ENCODE measurements at regions not wholly inside any gene's neighbourhood (a gene's known extent, or its start where the extent isn't known, plus 50 kb on each side); places are given as distances from the start of the nearest gene placed in this dataset.

DNA sequence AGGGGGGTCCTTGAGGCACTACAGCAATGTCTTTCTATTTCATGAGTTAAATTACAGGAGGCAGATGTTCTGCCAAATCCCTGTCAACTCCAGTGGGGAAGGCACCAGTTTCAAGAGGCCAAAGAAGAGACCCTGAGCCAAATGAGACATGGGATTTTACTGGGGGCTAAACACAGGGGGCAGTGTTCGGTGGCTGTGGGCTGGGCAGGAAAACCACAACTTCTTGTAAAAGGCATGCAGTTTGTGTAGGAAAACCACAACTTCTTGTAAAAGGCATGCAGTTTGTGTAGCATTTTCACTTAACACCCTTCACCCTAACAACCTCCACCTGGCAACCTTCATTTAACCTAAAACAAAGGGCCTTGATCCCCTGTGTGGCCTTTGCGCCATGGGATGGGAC, 61.0 kb downstream of the POLR2M start:
- DNase-seq (ENCODE audit: low read depth): no peak
- TF ChIP-seq, protein P1, sequence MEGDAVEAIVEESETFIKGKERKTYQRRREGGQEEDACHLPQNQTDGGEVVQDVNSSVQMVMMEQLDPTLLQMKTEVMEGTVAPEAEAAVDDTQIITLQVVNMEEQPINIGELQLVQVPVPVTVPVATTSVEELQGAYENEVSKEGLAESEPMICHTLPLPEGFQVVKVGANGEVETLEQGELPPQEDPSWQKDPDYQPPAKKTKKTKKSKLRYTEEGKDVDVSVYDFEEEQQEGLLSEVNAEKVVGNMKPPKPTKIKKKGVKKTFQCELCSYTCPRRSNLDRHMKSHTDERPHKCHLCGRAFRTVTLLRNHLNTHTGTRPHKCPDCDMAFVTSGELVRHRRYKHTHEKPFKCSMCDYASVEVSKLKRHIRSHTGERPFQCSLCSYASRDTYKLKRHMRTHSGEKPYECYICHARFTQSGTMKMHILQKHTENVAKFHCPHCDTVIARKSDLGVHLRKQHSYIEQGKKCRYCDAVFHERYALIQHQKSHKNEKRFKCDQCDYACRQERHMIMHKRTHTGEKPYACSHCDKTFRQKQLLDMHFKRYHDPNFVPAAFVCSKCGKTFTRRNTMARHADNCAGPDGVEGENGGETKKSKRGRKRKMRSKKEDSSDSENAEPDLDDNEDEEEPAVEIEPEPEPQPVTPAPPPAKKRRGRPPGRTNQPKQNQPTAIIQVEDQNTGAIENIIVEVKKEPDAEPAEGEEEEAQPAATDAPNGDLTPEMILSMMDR (conservative IDR thresholded peaks at IDR 0.05; ENCODE audit: low read depth, low read length): no peak
- no peak overlapping the region for H3K4me3 ChIP-seq (ENCODE audit: low read length)

DNA sequence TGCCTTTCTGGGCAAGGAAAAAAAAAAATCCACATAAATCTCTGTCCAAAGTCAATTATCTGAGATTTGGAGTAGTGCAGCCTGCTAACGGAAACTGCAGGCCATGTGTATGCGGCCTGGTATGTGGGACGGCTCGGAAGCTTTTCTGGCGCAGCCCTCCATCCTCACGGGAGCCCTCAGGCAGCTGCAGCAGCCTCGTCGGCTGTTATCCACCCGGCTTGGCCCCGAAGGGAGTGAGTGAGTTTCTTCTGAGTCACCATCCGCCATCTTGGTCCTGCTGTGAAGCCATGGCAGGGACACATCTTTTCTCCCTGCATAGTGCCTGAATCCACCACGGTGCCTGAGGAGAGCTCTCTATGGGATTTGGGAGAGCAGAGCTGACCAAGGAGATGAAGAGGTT, 62.8 kb downstream of the POLR2M start:
- TF ChIP-seq, protein P1 (conservative IDR thresholded peaks at IDR 0.05; ENCODE audit: low read depth, low read length): no peak
- H3K4me3 ChIP-seq (ENCODE audit: low read length): no peak overlapping the region
- DNase-seq (ENCODE audit: low read depth): no peak

DNA sequence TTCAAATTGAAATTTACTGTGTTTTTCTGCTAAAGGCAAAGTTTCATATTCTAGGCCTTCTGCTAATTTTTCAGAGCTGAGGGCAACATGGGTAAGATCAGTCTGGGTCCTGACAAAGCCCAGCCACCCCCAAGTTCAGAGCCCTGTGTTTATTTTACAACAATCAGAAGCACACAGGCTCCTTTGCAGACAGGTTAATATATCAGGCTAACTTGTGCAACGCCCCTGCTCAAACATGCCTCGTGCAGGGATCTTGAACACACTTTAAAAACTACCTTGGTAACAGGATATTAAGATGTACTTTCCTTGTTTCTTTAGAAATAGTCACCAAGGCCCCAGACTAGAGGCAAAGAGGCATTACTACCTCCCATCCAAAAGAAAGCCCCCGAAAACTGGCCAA, 64.0 kb downstream of the POLR2M start:
- DNase-seq (ENCODE audit: low read depth): no peak
- TF ChIP-seq, protein P1 (conservative IDR thresholded peaks at IDR 0.05; ENCODE audit: low read depth, low read length): no peak
- no peak overlapping the region for H3K4me3 ChIP-seq (ENCODE audit: low read length)

DNA sequence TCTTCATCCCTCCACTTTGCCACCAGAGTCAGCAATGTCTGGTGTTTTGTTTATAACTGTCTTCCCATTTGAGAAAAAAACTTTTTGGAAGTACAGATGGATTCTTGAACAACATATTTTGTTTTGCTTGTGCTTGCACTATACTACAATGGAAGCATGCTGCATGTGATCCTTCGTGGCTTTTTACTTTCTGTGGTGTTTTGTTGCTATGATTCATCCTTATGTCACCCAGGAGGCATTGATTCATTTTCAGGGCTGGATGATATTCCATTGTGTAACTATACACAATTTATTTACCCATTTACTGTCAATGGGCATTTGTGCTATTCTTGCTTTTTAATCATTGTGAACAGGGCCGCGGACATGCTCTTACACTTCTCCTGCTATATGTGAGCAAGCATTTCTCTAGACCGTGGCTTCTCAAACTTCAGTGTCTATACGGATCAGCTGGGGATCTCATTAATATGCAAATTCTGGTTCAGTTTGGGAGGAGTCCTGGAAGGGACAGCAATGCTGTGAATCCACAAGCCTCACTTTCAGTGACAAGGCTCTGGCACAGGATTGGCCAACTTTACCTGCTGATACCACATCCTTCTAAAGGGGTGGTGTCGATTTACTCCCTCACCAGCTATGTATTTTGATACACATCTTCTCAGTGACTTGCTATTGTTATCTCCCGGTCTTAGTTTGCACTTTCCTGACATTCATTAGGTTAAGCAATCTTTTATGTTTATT, 65.9 kb downstream of the POLR2M start:
- no peak for DNase-seq (ENCODE audit: low read depth)
- no peak overlapping the region for H3K4me3 ChIP-seq (ENCODE audit: low read length)
- TF ChIP-seq, protein P1 (conservative IDR thresholded peaks at IDR 0.05; ENCODE audit: low read depth, low read length): no peak

DNA sequence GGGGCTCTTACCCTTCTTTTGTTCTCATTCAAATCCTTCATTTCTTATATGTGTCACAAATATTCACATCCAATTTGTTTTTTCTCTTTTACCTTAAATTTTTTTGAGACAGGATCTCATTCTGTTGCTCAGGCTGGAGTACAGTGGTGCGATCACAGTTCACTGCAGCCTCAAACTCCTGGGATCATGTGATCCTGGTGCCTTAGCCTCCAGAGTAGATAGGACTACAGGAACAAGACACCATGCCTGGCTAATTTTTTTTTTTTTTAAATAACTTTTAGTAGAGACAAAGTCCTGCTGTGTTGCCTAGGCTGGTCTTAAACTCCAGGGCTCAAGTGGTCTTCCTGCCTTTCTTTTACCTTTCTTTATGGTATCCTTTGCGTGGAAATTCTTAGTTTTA, 66.5 kb downstream of the POLR2M start:
- TF ChIP-seq, protein P1 (conservative IDR thresholded peaks at IDR 0.05; ENCODE audit: low read depth, low read length): no peak
- H3K4me3 ChIP-seq (ENCODE audit: low read length): no peak overlapping the region
- DNase-seq (ENCODE audit: low read depth): no peak

DNA sequence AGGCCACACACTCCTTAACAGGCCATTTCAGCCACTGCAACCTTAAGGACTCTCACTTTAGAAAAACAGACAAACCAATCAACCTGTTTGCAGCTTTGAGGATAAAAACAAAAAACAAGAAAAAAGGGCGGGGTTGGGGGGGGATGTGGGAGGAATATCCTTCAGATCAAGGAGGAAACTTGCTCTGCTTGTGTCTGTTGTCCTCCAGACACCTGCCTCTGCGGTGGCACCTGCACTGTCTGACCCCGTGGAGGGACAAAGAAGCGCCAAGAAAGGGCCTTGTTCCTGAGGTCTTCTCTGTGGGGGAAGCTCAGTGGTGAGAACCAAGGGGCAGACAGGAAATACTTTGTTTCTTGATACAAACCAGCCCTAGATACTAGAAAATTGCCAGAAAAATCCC, 70.5 kb downstream of the POLR2M start:
- DNase-seq (ENCODE audit: low read depth): no peak
- TF ChIP-seq, protein P1 (conservative IDR thresholded peaks at IDR 0.05; ENCODE audit: low read depth, low read length): no peak
- no peak overlapping the region for H3K4me3 ChIP-seq (ENCODE audit: low read length)

DNA sequence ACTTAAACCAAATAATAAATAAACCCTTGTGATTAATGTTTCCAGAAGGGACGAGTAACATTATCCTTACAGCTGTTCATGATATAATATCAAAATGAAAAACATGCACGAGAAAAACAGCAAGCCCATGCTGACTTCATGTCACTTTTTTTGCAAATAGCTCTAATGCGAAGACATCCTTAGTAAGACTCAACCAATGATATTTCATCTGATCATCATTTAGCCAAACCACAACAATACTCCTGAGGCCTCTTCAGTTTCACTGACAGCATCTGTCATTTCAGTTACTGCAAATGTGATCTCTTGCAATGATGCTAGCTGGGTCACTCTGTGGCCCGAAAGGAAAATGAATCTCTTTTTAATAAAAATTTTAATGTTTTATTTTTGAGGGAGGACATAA, 74.0 kb downstream of the POLR2M start:
- DNase-seq (ENCODE audit: low read depth): no peak
- TF ChIP-seq, protein P1 (conservative IDR thresholded peaks at IDR 0.05; ENCODE audit: low read depth, low read length): no peak
- no peak overlapping the region for H3K4me3 ChIP-seq (ENCODE audit: low read length)
